HuH-7 (cell line): ENCODE measurements at regions not wholly inside any gene's neighbourhood (a gene's known extent, or its start where the extent isn't known, plus 50 kb on each side); places are given as distances from the start of the nearest gene placed in this dataset.

Source experiments
- DNase-seq: peaks from one replicate; pipeline ENCODE4 v3.0.0; 2011; ENCODE audit warnings: low spot score

GRCh38 chr3:66854601-66855151 is 143.4 kb upstream of the KBTBD8 start:
- no peak for DNase-seq

- DNase-seq: no peak
These were observed 141.6 kb upstream of the KBTBD8 start for GRCh38 chr3:66856533-66856932.

- DNase-seq: peak; percentile 2
These were observed 139.3 kb upstream of the KBTBD8 start for GRCh38 chr3:66858656-66859381.

- no peak for DNase-seq
These were observed 137.3 kb upstream of the KBTBD8 start for GRCh38 chr3:66860771-66861170.

GRCh38 chr3:66863205-66864111 is 134.6 kb upstream of the KBTBD8 start:
- no peak for DNase-seq

- no peak for DNase-seq
These were observed 113.4 kb upstream of the KBTBD8 start for GRCh38 chr3:66884659-66885058.

GRCh38 chr3:66885326-66886000 is 112.6 kb upstream of the KBTBD8 start:
- no peak for DNase-seq

- DNase-seq: no peak
These were observed 108.2 kb upstream of the KBTBD8 start for GRCh38 chr3:66889750-66890494.

- DNase-seq: no peak
These were observed 100.0 kb upstream of the KBTBD8 start for GRCh38 chr3:66898155-66898554.

GRCh38 chr3:66904336-66904735 is 93.8 kb upstream of the KBTBD8 start:
- no peak for DNase-seq

- no peak for DNase-seq
These were observed 93.1 kb upstream of the KBTBD8 start for GRCh38 chr3:66904831-66905493.

GRCh38 chr3:66907136-66907535 is 91.0 kb upstream of the KBTBD8 start:
- no peak for DNase-seq

GRCh38 chr3:66910266-66911055 is 87.6 kb upstream of the KBTBD8 start:
- DNase-seq: no peak

GRCh38 chr3:66912306-66912705 is 85.8 kb upstream of the KBTBD8 start:
- no peak for DNase-seq

- no peak for DNase-seq
These were observed 76.0 kb upstream of the KBTBD8 start for GRCh38 chr3:66922058-66922457.

GRCh38 chr3:66923969-66924368 is 74.1 kb upstream of the KBTBD8 start:
- no peak for DNase-seq

GRCh38 chr3:66928252-66928651 is 69.9 kb upstream of the KBTBD8 start:
- no peak for DNase-seq

GRCh38 chr3:66931291-66931690 is 66.8 kb upstream of the KBTBD8 start:
- no peak for DNase-seq

GRCh38 chr3:66931699-66932098 is 66.4 kb upstream of the KBTBD8 start:
- DNase-seq: no peak

- no peak for DNase-seq
These were observed 64.9 kb upstream of the KBTBD8 start for GRCh38 chr3:66933233-66933632.
